ENCODE measurements at regions not wholly inside any gene's neighbourhood (a gene's known extent, or its start where the extent isn't known, plus 50 kb on each side); places are given as distances from the start of the nearest gene placed in this dataset.
"Not testable (repeated sequence)": the region's sequence is repeated elsewhere in the genome, so short reads cannot be mapped to it uniquely, and the experiment has no call there.

DNA sequence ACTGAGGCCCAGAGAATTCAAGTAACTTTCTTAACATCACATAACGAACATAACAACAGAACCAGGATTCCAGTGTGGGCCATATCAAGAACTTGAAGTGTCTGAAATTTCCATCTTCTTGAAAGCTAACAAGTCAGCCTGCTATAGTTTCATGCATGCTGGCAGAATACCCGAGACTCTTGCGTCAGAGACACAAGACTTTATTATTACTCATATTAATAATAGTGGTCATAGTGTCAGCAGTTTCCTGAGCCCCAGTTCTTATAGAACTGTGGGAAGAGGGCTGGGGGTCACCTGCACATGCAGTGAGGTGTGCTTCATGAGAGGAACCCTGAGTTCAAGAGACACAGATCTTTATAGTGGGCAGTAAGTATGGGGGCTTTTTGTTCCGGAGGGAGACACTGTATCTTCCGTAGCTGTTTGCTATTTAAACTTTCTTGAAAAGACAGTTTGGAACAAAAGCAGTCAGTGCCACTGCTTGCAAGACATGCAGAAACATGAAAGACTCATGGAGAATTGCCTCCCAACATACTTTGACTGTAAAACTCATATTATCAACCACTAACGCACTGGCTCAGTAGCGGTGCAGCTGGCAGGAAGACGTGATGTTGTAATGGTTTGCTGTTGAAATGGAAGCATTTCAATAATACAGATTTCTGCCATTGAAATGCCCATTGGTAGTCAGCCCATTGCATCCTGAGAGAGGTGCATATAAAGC is 339.2 kb downstream of the ADGRL2 start:
- DNase-seq (no peak), ATAC-seq (ENCODE audit: poor library complexity) (no peak)
- intact Hi-C loops (cut with DNase I, micrococcal nuclease) = no loop called here
- H3K27me3 Mint-ChIP-seq = no peaks in the 10 kb centered on the region
- H3K9me3 Mint-ChIP-seq = peaks cover 2% of the 10 kb centered on the region
- no peaks in the 10 kb centered on the region for H3K4me1 Mint-ChIP-seq (ENCODE audit: low read depth)
- H3K4me3 Mint-ChIP-seq = no peak overlapping the region
- H3K27ac ChIP-seq (ENCODE audit: low read depth in 1 of 2, low read length in 2 of 2) = no peak overlapping the region
- TF ChIP-seq, protein P1, sequence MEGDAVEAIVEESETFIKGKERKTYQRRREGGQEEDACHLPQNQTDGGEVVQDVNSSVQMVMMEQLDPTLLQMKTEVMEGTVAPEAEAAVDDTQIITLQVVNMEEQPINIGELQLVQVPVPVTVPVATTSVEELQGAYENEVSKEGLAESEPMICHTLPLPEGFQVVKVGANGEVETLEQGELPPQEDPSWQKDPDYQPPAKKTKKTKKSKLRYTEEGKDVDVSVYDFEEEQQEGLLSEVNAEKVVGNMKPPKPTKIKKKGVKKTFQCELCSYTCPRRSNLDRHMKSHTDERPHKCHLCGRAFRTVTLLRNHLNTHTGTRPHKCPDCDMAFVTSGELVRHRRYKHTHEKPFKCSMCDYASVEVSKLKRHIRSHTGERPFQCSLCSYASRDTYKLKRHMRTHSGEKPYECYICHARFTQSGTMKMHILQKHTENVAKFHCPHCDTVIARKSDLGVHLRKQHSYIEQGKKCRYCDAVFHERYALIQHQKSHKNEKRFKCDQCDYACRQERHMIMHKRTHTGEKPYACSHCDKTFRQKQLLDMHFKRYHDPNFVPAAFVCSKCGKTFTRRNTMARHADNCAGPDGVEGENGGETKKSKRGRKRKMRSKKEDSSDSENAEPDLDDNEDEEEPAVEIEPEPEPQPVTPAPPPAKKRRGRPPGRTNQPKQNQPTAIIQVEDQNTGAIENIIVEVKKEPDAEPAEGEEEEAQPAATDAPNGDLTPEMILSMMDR (IDR thresholded peaks at IDR 0.05) = no peak
- peaks cover 0 to 8% of the 10 kb centered on the region in 2 experiments for H3K9me3 ChIP-seq (ENCODE audit: control insufficient read depth in 1 of 2, insufficient read depth in 1 of 2, low read length in 2 of 2)
- POLR2A ChIA-PET = no interaction called here
- H3K36me3 Mint-ChIP-seq (ENCODE audit: low read depth) = no peaks in the 10 kb centered on the region
- H3K27ac Mint-ChIP-seq = no peak overlapping the region
- CTCF ChIA-PET = no interaction called here
- no peaks in the 10 kb centered on the region for H3K4me1 ChIP-seq (ENCODE audit: insufficient read depth, low read length)
- no peaks in the 10 kb centered on the region for H3K36me3 ChIP-seq (ENCODE audit: insufficient read depth, low read length)
- H3K27me3 ChIP-seq (ENCODE audit: control insufficient read depth in 1 of 2, insufficient read depth in 2 of 2, low read length in 2 of 2) = no peaks in the 10 kb centered on the region
- H3K4me3 ChIP-seq (ENCODE audit: low read length) = no peak overlapping the region

DNA sequence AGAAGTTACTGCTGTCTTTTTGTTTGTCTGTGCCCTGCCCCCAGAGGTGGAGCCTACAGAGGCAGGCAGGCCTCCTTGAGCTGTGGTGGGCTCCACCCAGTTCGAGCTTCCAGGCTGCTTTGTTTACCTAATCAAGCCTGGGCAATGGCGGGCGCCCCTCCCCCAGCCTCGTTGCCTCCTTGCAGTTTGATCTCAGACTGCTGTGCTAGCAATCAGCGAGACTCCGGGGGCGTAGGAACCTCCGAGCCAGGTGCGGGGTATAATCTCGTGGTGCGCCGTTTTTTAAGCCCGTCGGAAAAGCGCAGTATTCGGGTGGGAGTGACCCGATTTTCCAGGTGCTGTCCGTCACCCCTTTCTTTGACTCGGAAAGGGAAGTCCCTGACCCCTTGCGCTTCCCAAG is 335.6 kb downstream of the ADGRL2 start:
- H3K27me3 Mint-ChIP-seq; H3K27me3 ChIP-seq (ENCODE audit: control insufficient read depth in 1 of 2, insufficient read depth in 2 of 2, low read length in 2 of 2); H3K4me1 ChIP-seq (ENCODE audit: insufficient read depth, low read length); intact Hi-C loops (cut with DNase I, micrococcal nuclease); H3K9me3 Mint-ChIP-seq; H3K4me1 Mint-ChIP-seq (ENCODE audit: low read depth); H3K4me3 Mint-ChIP-seq; H3K4me3 ChIP-seq (ENCODE audit: low read length); H3K9me3 ChIP-seq (ENCODE audit: control insufficient read depth in 1 of 2, insufficient read depth in 1 of 2, low read length in 2 of 2); CTCF ChIA-PET; H3K36me3 Mint-ChIP-seq (ENCODE audit: low read depth); ATAC-seq (ENCODE audit: poor library complexity); H3K27ac Mint-ChIP-seq; POLR2A ChIA-PET; DNase-seq; H3K27ac ChIP-seq (ENCODE audit: low read depth in 1 of 2, low read length in 2 of 2); H3K36me3 ChIP-seq (ENCODE audit: insufficient read depth, low read length): not testable (repeated sequence)

DNA sequence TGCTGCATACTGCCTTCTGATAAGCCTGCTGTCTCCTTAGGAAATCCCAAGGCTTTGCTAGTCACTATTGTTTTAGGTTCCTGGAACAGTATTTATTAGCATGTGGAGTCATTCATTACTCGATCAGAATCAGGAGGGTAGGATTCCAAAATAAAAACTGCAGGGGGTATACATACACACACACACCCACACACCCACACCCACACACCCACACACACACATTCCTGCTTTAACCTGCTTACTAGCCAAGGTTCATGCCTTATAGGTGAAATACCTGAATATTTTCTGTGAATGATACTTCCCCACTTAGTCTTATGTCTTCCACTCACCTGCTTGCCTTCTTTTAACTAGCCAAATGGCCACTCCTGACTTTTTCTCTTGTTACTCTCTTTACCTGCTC is 325.1 kb downstream of the ADGRL2 start:
- intact Hi-C loops (cut with DNase I, micrococcal nuclease) = no loop called here
- Mint-ChIP-seq H3K4me1 (ENCODE audit: low read depth) (no peaks in the 10 kb centered on the region), H3K27ac (no peak overlapping the region), H3K36me3 (ENCODE audit: low read depth) (no peaks in the 10 kb centered on the region), H3K9me3 (no peaks in the 10 kb centered on the region), H3K4me3 (no peak overlapping the region), H3K27me3 (no peaks in the 10 kb centered on the region)
- POLR2A ChIA-PET = no interaction called here
- Histone ChIP-seq H3K27me3 (ENCODE audit: control insufficient read depth in 1 of 2, insufficient read depth in 2 of 2, low read length in 2 of 2) (no peaks in the 10 kb centered on the region), H3K4me3 (ENCODE audit: low read length) (no peak overlapping the region), H3K9me3 (ENCODE audit: control insufficient read depth in 1 of 2, insufficient read depth in 1 of 2, low read length in 2 of 2) (no peaks in the 10 kb centered on the region), H3K27ac (ENCODE audit: low read depth in 1 of 2, low read length in 2 of 2) (no peak overlapping the region), H3K36me3 (ENCODE audit: insufficient read depth, low read length) (no peaks in the 10 kb centered on the region), H3K4me1 (ENCODE audit: insufficient read depth, low read length) (no peaks in the 10 kb centered on the region)
- CTCF ChIA-PET = no interaction called here
- TF ChIP-seq, protein P1 (IDR thresholded peaks at IDR 0.05) = no peak
- no peak for ATAC-seq (ENCODE audit: poor library complexity)
- DNase-seq = no peak

DNA sequence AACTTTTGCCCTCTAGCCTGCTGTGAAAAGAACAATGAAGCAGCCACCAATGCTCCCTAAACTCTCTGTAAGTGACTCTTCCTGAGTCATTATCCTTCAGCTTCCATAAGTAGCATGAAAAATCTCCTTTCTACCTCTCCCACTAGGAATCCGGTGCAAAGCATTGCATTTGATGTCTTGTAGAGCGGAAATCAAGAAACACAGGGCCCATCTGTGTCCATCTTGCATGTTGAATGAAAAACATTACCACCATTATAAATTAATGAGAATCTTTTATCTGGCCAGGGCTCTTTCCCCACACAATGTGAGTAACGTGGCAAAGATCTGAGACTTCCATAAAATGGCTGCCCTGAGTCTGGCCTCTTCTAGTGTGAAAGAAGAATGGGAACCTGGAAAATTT is 324.4 kb downstream of the ADGRL2 start:
- no peaks in the 10 kb centered on the region for H3K36me3 Mint-ChIP-seq (ENCODE audit: low read depth)
- no peaks in the 10 kb centered on the region for H3K36me3 ChIP-seq (ENCODE audit: insufficient read depth, low read length)
- H3K27me3 Mint-ChIP-seq = no peaks in the 10 kb centered on the region
- intact Hi-C loops (cut with DNase I, micrococcal nuclease) = no loop called here
- no peaks in the 10 kb centered on the region for H3K27me3 ChIP-seq (ENCODE audit: control insufficient read depth in 1 of 2, insufficient read depth in 2 of 2, low read length in 2 of 2)
- ATAC-seq (ENCODE audit: poor library complexity) (no peak), DNase-seq (no peak)
- H3K4me1 Mint-ChIP-seq (ENCODE audit: low read depth) = no peaks in the 10 kb centered on the region
- H3K27ac ChIP-seq (ENCODE audit: low read depth in 1 of 2, low read length in 2 of 2) = no peak overlapping the region
- ChIA-PET CTCF (no interaction called here), POLR2A (no interaction called here)
- no peaks in the 10 kb centered on the region for H3K9me3 Mint-ChIP-seq
- no peaks in the 10 kb centered on the region for H3K9me3 ChIP-seq (ENCODE audit: control insufficient read depth in 1 of 2, insufficient read depth in 1 of 2, low read length in 2 of 2)
- no peaks in the 10 kb centered on the region for H3K4me1 ChIP-seq (ENCODE audit: insufficient read depth, low read length)
- no peak overlapping the region for H3K4me3 Mint-ChIP-seq
- no peak overlapping the region for H3K27ac Mint-ChIP-seq
- H3K4me3 ChIP-seq (ENCODE audit: low read length) = no peak overlapping the region
- TF ChIP-seq, protein P1 (IDR thresholded peaks at IDR 0.05) = no peak
